ENCODE measurements at regions not wholly inside any gene's neighbourhood (a gene's known extent, or its start where the extent isn't known, plus 50 kb on each side); places are given as distances from the start of the nearest gene placed in this dataset.

DNA sequence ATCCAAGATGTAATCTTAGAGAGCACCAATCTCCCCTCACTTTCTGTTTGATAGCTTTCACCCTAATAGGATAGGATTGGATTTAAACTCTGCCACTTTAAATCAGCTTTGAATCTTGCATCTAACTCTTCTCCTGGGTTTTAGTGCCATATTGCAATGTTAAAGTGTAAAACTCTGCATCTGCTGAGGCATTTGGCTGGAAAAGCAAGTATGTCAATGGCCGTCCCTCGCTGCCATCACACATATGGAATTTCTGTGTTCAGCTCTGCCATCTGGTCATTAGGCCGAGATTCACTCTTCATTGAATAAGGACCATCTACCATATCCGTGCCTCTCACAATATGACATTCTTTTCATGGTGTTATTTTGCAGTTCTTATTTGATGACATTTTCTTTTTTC, 728.1 kb upstream of the PIK3C3 start:
- TF ChIP-seq, protein P1, sequence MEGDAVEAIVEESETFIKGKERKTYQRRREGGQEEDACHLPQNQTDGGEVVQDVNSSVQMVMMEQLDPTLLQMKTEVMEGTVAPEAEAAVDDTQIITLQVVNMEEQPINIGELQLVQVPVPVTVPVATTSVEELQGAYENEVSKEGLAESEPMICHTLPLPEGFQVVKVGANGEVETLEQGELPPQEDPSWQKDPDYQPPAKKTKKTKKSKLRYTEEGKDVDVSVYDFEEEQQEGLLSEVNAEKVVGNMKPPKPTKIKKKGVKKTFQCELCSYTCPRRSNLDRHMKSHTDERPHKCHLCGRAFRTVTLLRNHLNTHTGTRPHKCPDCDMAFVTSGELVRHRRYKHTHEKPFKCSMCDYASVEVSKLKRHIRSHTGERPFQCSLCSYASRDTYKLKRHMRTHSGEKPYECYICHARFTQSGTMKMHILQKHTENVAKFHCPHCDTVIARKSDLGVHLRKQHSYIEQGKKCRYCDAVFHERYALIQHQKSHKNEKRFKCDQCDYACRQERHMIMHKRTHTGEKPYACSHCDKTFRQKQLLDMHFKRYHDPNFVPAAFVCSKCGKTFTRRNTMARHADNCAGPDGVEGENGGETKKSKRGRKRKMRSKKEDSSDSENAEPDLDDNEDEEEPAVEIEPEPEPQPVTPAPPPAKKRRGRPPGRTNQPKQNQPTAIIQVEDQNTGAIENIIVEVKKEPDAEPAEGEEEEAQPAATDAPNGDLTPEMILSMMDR (IDR thresholded peaks at IDR 0.05): no peak
- no peak for TF ChIP-seq POLR2A (IDR thresholded peaks at IDR 0.05)
